Osteoblast (primary cell): ENCODE measurements at regions not wholly inside any gene's neighbourhood (a gene's known extent, or its start where the extent isn't known, plus 50 kb on each side); places are given as distances from the start of the nearest gene placed in this dataset.

Experiments used
- DNase-seq: peaks from one replicate; pipeline ENCODE4 v3.0.0; 2011; ENCODE audit warnings: low spot score, mixed read lengths; ENCODE audit not compliant: insufficient read length; ENCODE audit errors: missing footprints
- H2AFZ ChIP-seq: 2 replicates; pipeline ENCODE4 v1.6.0; 2011; ENCODE audit warnings: mild to moderate bottlenecking, low read length
- H3K27ac ChIP-seq: 2 replicates; pipeline ENCODE4 v1.5.1; 2011; ENCODE audit warnings: mild to moderate bottlenecking, low read depth, low read length, moderate library complexity
- H3K27me3 ChIP-seq: 2 replicates; pipeline ENCODE4 v1.6.0; 2012; ENCODE audit warnings: mild to moderate bottlenecking, control low read depth, inconsistent platforms, low read length, moderate library complexity; ENCODE audit not compliant: insufficient read depth
- H3K36me3 ChIP-seq: 2 replicates; pipeline ENCODE4 v1.5.1; 2011; ENCODE audit warnings: mild to moderate bottlenecking, low read length, control low read depth, moderate library complexity; ENCODE audit not compliant: insufficient read depth
- H3K4me1 ChIP-seq: 2 replicates; pipeline ENCODE4 v1.5.1; 2011; ENCODE audit warnings: mild to moderate bottlenecking, low read length, control low read depth, moderate library complexity; ENCODE audit not compliant: insufficient read depth
- H3K4me2 ChIP-seq: 2 replicates; pipeline ENCODE4 v1.6.0; 2011; ENCODE audit warnings: mild to moderate bottlenecking, low read length; ENCODE audit not compliant: insufficient read depth
- H3K4me3 ChIP-seq: fragments of 200-600 bp; sonication (generic); 3 replicates; pipeline ENCODE4 v1.5.1; 2012; ENCODE audit warnings: mild to moderate bottlenecking, low read length, inconsistent platforms; ENCODE audit not compliant: insufficient read depth
- H3K79me2 ChIP-seq: 2 replicates; pipeline ENCODE4 v1.6.0; 2012; ENCODE audit warnings: mild to moderate bottlenecking, low read length, control low read depth, inconsistent platforms; ENCODE audit not compliant: insufficient read depth
- H3K9me3 ChIP-seq: 2 replicates; pipeline ENCODE4 v1.5.1; 2011; ENCODE audit warnings: low read depth, low read length, control low read depth
- H4K20me1 ChIP-seq: 2 replicates; pipeline ENCODE4 v1.6.0; 2012; ENCODE audit warnings: mild to moderate bottlenecking, low read length, control low read depth; ENCODE audit not compliant: insufficient read depth
- TF ChIP-seq, protein P1 (sequence below): IDR thresholded peaks from 2 replicates; pipeline ENCODE4 v1.5.1; 2011; ENCODE audit warnings: mild to moderate bottlenecking, low read depth, low read length, moderate library complexity; ENCODE audit errors: extremely low read depth

DNA sequence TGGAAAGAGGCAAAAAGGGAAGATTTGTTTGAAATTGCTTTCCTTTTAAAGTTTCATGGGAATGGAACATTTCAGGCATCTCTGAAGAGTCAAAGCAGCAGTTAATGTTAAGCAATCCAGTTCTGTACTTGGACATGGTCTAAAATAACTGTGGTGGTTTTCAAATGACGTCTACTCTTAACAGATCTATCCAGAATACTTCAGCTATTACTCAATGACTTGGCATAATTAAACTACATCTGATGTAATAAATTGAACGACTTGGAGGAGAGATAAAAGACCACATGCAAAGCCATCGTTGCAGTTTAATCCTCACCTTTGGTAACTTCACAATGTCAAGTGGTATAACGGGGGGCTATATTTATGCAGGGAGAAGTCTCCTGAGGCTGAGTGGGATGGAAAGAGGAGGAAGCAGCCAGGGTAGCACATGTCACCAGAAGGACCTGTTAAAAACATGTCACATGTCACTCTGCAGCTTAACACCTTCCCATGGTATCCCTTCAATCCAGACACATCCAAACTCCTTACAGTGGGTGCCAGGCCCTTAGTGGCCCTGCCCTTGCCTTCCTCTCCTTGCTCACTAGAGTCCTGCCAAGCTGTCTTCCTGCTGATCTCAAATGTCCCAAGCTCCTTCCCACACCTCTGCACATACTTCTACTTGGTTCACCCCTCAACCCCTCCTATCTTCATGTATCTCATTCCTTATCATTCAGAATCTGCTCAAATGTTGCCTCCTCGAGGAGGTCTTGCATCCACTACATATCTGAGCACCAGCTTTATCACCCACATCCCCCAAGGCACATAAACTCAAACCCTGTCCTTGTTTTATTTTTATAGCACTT, 327.8 kb downstream of the SUCLA2 start:
- Histone ChIP-seq H3K27ac (peak overlapping the region; percentile 69), H2AFZ (no peak overlapping the region)

DNA sequence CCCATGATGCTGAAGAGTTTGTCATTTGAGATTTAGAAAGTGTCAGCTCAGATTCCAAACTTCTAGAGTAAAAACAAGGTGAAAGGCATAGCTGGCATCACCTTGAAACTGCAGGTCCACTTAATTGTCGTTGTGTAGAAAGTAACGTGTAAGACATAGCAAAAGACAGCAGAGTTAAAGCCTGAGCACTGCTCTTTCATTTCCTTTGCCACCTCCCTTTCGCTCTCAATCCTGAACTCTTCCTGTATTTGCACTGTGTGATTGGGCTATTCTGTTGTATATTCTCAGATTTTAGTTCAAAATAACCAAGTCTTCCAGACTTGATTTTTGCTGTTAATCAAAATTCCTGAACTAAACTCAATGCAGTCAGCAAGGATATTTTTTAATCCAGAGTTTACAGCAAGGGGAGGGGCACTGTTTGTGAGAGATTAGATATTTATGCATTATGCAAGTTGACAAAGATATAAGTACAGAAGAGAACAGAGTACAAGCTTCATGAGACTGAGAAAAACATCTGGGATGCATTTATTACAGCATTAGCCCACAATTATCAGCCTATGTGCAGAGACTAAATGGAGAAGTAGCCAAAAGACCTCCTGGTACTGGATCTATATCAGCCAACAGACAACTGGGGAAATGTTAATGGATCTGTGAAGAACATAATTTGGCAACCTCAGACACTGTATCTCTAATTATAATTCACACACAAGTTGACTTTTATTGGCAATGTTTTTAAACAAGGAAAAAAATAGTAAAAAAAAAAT, 328.6 kb downstream of the SUCLA2 start:
- H3K4me2 ChIP-seq = no peak overlapping the region
- H3K9me3 ChIP-seq = no peaks in the 10 kb centered on the region
- H3K36me3 ChIP-seq = no peaks in the 10 kb centered on the region
- H2AFZ ChIP-seq = peak overlapping the region; percentile 39
- TF ChIP-seq, protein P1, sequence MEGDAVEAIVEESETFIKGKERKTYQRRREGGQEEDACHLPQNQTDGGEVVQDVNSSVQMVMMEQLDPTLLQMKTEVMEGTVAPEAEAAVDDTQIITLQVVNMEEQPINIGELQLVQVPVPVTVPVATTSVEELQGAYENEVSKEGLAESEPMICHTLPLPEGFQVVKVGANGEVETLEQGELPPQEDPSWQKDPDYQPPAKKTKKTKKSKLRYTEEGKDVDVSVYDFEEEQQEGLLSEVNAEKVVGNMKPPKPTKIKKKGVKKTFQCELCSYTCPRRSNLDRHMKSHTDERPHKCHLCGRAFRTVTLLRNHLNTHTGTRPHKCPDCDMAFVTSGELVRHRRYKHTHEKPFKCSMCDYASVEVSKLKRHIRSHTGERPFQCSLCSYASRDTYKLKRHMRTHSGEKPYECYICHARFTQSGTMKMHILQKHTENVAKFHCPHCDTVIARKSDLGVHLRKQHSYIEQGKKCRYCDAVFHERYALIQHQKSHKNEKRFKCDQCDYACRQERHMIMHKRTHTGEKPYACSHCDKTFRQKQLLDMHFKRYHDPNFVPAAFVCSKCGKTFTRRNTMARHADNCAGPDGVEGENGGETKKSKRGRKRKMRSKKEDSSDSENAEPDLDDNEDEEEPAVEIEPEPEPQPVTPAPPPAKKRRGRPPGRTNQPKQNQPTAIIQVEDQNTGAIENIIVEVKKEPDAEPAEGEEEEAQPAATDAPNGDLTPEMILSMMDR = no peak
- H4K20me1 ChIP-seq = no peaks in the 10 kb centered on the region
- no peaks in the 10 kb centered on the region for H3K27me3 ChIP-seq
- no peaks in the 10 kb centered on the region for H3K79me2 ChIP-seq
- no peak overlapping the region for H3K4me3 ChIP-seq
- peak overlapping the region; percentile 69 for H3K27ac ChIP-seq
- peaks cover 6% of the 10 kb centered on the region for H3K4me1 ChIP-seq
- DNase-seq = no peak

More for the DNA sequence above, 327.8 kb downstream of the SUCLA2 start:
- H4K20me1 ChIP-seq = no peaks in the 10 kb centered on the region
- no peaks in the 10 kb centered on the region for H3K27me3 ChIP-seq
- H3K4me2 ChIP-seq = no peak overlapping the region
- H3K4me3 ChIP-seq = no peak overlapping the region
- H3K36me3 ChIP-seq = no peaks in the 10 kb centered on the region
- no peaks in the 10 kb centered on the region for H3K79me2 ChIP-seq
- peaks cover 6% of the 10 kb centered on the region for H3K4me1 ChIP-seq
- H3K9me3 ChIP-seq = no peaks in the 10 kb centered on the region
- TF ChIP-seq, protein P1 = no peak
- DNase-seq = peak; percentile 30

DNA sequence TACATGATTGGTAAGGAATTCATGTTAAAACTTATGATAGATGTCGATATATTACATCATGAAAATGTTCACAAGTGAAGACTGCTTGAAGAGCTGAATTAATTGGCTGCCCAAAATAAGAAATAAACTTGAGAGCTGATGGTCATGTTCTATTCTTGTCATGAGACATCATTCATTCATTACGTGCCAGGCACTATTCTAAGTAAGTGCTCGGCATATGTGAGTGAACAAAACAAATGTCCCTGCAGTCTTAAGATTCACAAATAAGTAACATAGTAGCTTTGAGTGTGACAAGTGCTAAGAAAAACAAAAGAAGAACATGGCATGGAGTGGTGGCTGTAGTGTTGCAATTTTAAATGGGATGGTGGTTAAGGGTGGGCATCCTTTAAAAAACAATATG, 329.3 kb downstream of the SUCLA2 start:
- no peak overlapping the region for H3K4me3 ChIP-seq
- no peak overlapping the region for H3K27ac ChIP-seq
- H3K4me2 ChIP-seq = no peak overlapping the region

More for the DNA sequence above, 329.3 kb downstream of the SUCLA2 start:
- no peaks in the 10 kb centered on the region for H3K27me3 ChIP-seq
- H3K4me1 ChIP-seq = peaks cover 6% of the 10 kb centered on the region
- no peaks in the 10 kb centered on the region for H3K79me2 ChIP-seq
- no peaks in the 10 kb centered on the region for H4K20me1 ChIP-seq
- H3K36me3 ChIP-seq = no peaks in the 10 kb centered on the region
- H3K9me3 ChIP-seq = no peaks in the 10 kb centered on the region
- H2AFZ ChIP-seq = no peak overlapping the region
- no peak for DNase-seq
- TF ChIP-seq, protein P1 = no peak
